ENCODE measurements at regions not wholly inside any gene's neighbourhood (a gene's known extent, or its start where the extent isn't known, plus 50 kb on each side); places are given as distances from the start of the nearest gene placed in this dataset.

GRCh38 chr6:3527651-3527977 lies 70.8 kb upstream of the SLC22A23 start:
- H3K27me3 Mint-ChIP-seq = no peaks in the 10 kb centered on the region
- intact Hi-C loops (cut with DNase I, micrococcal nuclease) = no loop called here
- CTCF ChIA-PET = no interaction called here
- no peak for DNase-seq
- no peaks in the 10 kb centered on the region for H3K36me3 Mint-ChIP-seq (ENCODE audit: low read depth)
- POLR2A ChIA-PET = no interaction called here
- no peaks in the 10 kb centered on the region for H3K9me3 Mint-ChIP-seq (ENCODE audit: low read depth)
- H3K4me3 Mint-ChIP-seq = no peak overlapping the region
- H3K27ac Mint-ChIP-seq = no peak overlapping the region
- H3K4me1 Mint-ChIP-seq = no peaks in the 10 kb centered on the region
- no peak for ATAC-seq

DNA sequence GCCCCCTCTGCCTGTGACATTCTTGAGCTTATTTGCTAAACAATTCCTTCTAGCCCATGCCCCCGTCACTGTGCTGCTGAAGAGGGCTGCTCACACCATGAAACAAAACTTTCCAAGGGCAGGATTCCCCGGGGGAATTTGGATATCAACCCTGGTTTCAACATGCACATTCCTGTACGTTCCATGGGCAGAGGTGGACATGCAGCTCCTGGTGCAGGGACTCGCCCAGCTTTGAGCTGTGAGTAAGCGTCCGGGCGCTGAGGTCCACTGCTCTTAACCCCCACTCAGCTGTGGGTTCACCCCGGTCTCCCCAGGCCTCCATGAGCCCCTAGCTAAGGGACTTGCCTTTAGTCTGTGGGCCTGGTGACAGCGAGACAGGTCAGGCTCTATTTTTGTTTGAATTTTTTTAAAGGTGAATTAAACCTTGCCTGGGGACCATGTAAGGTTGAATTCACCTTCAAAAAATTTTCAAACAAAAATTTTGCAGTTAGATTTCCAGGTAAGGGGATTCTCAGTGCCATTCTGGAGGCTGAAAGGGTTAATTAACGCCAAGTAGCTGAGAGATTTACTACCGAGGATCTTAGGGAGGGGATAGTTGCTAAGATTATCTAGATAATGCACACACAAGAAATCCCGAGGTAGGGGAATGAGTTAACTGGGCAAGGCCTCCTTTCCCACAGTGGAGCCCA lies 70.3 kb upstream of the SLC22A23 start:
- DNase-seq (no peak), ATAC-seq (no peak)
- H3K4me1 Mint-ChIP-seq = no peaks in the 10 kb centered on the region
- no peaks in the 10 kb centered on the region for H3K36me3 Mint-ChIP-seq (ENCODE audit: low read depth)
- H3K4me3 Mint-ChIP-seq = no peak overlapping the region
- H3K27ac Mint-ChIP-seq = no peak overlapping the region
- no peaks in the 10 kb centered on the region for H3K9me3 Mint-ChIP-seq (ENCODE audit: low read depth)
- ChIA-PET CTCF (no interaction called here), POLR2A (no interaction called here)
- intact Hi-C loops (cut with DNase I, micrococcal nuclease) = no loop called here
- no peaks in the 10 kb centered on the region for H3K27me3 Mint-ChIP-seq

DNA sequence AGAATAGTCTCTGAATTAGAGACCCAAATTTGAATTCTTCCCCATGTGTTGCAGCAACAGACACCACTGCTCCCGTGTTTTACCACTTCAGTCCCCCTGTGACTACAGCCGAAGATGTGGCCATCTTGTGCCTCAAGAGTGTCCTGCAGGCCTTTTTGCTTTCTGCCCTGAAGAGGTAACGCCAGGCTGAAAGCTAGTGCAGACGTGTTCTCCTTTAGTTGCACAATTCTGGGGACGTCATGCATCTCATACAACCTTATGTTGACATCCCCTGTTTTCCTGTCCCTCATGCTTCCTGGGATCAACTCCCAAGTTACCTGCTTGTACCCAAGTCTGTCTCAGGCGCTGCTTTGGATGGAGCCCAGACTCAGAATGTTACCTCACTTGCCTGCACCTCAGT lies 69.1 kb upstream of the SLC22A23 start:
- DNase-seq (no peak), ATAC-seq (no peak)
- Mint-ChIP-seq H3K9me3 (ENCODE audit: low read depth) (no peaks in the 10 kb centered on the region), H3K4me3 (no peak overlapping the region), H3K27ac (no peak overlapping the region), H3K27me3 (peaks cover 1% of the 10 kb centered on the region), H3K4me1 (no peaks in the 10 kb centered on the region), H3K36me3 (ENCODE audit: low read depth) (no peaks in the 10 kb centered on the region)
- POLR2A ChIA-PET = no interaction called here
- intact Hi-C loops (cut with DNase I, micrococcal nuclease) = no loop called here
- CTCF ChIA-PET = interaction anchor here (0.7 kb wide), 1 partner anchor 242 kb away, joined by 3 read pairs; no protein-coding TSS in a partner anchor

- DNase-seq (no peak), ATAC-seq (no peak)
- Mint-ChIP-seq H3K9me3 (ENCODE audit: low read depth) (no peaks in the 10 kb centered on the region), H3K27ac (no peak overlapping the region), H3K4me3 (no peak overlapping the region), H3K27me3 (peaks cover 9% of the 10 kb centered on the region), H3K4me1 (no peaks in the 10 kb centered on the region), H3K36me3 (ENCODE audit: low read depth) (no peaks in the 10 kb centered on the region)
- intact Hi-C loops (cut with DNase I, micrococcal nuclease) = no loop called here
- POLR2A ChIA-PET = no interaction called here
- CTCF ChIA-PET = interaction anchor here (1.5 kb wide), 1 partner anchor 245 kb away, joined by 3 read pairs; no protein-coding TSS in a partner anchor
Observed at GRCh38 chr6:3524456-3524855, 67.6 kb upstream of the SLC22A23 start.

- intact Hi-C loops (cut with DNase I, micrococcal nuclease) = no loop called here
- H3K4me3 Mint-ChIP-seq = no peak overlapping the region
- H3K27me3 Mint-ChIP-seq = peaks cover 10% of the 10 kb centered on the region
- no peak overlapping the region for H3K27ac Mint-ChIP-seq
- ATAC-seq (no peak), DNase-seq (no peak)
- H3K4me1 Mint-ChIP-seq = no peaks in the 10 kb centered on the region
- H3K9me3 Mint-ChIP-seq (ENCODE audit: low read depth) = no peaks in the 10 kb centered on the region
- CTCF ChIA-PET = interaction anchor here (1.5 kb wide), 1 partner anchor 244 kb away, joined by 3 read pairs; no protein-coding TSS in a partner anchor
- POLR2A ChIA-PET = no interaction called here
- H3K36me3 Mint-ChIP-seq (ENCODE audit: low read depth) = no peaks in the 10 kb centered on the region
Observed at GRCh38 chr6:3523966-3524365, 67.1 kb upstream of the SLC22A23 start.

DNA sequence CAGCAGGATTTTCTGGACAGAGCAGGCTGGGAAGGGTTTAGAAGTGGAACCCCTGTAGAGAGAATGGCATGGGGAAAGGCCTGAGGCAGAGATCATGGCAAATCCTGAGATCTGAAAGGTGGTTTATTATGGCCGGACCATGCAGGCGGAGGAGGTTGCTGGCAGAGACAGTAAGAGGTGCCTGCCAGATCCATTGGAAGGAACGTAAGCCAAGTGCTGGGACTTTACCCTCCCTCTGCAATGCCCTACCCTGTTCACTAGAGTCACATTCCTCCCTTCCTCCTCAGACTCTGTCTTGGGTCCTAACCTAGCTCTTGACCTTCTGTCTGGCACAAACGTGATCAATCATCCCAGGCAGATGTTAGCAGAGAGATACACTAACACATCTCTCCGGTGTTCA lies 66.4 kb upstream of the SLC22A23 start:
- Mint-ChIP-seq H3K4me3 (no peak overlapping the region), H3K36me3 (ENCODE audit: low read depth) (no peaks in the 10 kb centered on the region), H3K4me1 (no peaks in the 10 kb centered on the region), H3K27me3 (peaks cover 11% of the 10 kb centered on the region), H3K9me3 (ENCODE audit: low read depth) (no peaks in the 10 kb centered on the region), H3K27ac (no peak overlapping the region)
- ChIA-PET POLR2A (no interaction called here), CTCF (interaction anchor here (0.6 kb wide), 1 partner anchor 343 kb away, joined by 3 read pairs; no protein-coding TSS in a partner anchor)
- intact Hi-C loops (cut with DNase I, micrococcal nuclease) = no loop called here
- no peak for DNase-seq
- ATAC-seq = no peak

DNA sequence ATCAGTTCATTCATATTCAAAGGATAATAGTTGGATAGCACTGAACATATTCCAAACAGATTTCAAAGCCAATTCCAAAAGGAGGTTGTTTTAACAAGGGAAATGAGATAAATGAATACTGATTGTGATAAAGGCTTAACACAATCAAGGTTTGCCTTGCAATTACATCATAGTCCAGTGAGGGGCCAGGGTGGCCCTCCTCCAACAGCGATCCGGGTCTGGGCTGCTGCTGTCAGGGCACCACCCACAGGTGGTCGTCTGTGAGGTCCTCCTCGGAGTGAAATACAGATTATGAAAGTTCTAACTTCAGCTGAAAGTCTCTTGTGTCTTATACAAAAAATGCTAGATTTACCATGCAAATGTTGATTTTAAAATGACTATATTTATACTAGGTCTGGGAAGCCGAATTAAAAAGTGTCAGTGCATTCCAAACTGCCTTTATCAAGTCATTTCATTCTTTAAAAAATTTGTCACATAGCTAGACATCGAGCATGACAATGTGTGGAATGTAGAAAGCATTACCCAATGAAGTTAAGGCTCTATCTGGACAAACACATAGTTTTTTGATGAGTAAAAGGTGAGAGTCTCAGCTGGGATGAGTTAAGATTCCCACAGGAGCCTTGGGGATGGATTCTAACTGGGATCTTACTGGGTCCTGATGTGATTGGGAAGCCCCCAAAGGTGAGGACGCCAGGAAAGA lies 65.9 kb upstream of the SLC22A23 start:
- ATAC-seq (no peak), DNase-seq (no peak)
- H3K4me3 Mint-ChIP-seq = no peak overlapping the region
- H3K27ac Mint-ChIP-seq = no peak overlapping the region
- H3K9me3 Mint-ChIP-seq (ENCODE audit: low read depth) = no peaks in the 10 kb centered on the region
- H3K27me3 Mint-ChIP-seq = peaks cover 11% of the 10 kb centered on the region
- H3K4me1 Mint-ChIP-seq = no peaks in the 10 kb centered on the region
- ChIA-PET POLR2A (no interaction called here), CTCF (interaction anchor here (0.6 kb wide), 1 partner anchor 344 kb away, joined by 3 read pairs; no protein-coding TSS in a partner anchor)
- intact Hi-C loops (cut with DNase I, micrococcal nuclease) = no loop called here
- H3K36me3 Mint-ChIP-seq (ENCODE audit: low read depth) = no peaks in the 10 kb centered on the region

DNA sequence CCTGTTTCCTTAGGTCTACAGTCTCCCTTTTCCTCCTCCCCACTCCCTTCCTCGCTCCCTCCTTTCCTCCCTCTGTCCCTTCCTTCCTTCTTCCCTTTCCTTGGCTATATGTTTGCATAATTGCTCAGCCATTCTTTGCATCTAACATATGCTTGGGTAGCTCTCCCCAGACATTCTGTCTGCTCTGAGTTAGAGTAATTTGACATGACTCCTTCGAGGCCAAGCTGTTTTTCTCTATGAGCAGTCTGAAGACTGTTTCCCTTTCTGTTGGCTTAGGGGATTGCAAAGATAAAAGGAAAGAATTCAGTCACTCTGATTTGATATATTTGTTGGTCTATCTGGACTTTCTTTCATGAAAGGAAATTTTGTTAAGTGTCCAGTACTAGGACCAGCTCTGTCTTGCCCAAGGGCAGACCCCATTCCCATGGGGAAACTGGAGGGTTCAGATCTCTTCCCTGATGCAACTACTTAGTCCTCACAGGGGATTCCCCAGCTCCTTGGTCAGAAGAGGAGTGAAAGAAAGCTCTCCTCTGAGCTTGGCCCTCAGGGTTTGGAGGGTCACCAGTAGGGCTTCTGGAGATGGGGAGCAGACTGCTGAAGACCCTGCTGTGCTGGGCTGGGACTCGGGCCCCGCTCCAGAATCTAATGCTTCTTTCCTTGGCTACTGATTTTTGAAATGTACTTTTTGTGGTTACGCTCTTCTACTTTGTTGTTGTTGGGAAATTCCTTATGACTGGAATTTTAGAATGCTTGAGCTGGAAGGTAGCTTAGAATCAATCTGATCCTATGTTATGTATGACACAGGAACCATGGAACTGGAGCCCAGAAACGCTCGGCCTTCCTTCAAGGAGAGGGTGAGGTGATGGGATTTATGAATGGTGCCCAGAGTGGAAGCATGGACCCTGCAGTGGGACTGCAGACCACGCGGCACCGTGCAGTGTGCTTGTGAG lies 63.7 kb upstream of the SLC22A23 start:
- no peak overlapping the region for H3K4me3 Mint-ChIP-seq
- ATAC-seq = no peak
- DNase-seq = no peak
- CTCF ChIA-PET = interaction anchor here (0.7 to 1.2 kb wide), 2 partner anchors 10 to 18 kb away, joined by 3 read pairs; no protein-coding TSS in a partner anchor
- no peak overlapping the region for H3K27ac Mint-ChIP-seq
- H3K9me3 Mint-ChIP-seq (ENCODE audit: low read depth) = no peaks in the 10 kb centered on the region
- peaks cover 11% of the 10 kb centered on the region for H3K27me3 Mint-ChIP-seq
- POLR2A ChIA-PET = no interaction called here
- no peaks in the 10 kb centered on the region for H3K36me3 Mint-ChIP-seq (ENCODE audit: low read depth)
- intact Hi-C loops (cut with DNase I, micrococcal nuclease) = no loop called here
- no peaks in the 10 kb centered on the region for H3K4me1 Mint-ChIP-seq

DNA sequence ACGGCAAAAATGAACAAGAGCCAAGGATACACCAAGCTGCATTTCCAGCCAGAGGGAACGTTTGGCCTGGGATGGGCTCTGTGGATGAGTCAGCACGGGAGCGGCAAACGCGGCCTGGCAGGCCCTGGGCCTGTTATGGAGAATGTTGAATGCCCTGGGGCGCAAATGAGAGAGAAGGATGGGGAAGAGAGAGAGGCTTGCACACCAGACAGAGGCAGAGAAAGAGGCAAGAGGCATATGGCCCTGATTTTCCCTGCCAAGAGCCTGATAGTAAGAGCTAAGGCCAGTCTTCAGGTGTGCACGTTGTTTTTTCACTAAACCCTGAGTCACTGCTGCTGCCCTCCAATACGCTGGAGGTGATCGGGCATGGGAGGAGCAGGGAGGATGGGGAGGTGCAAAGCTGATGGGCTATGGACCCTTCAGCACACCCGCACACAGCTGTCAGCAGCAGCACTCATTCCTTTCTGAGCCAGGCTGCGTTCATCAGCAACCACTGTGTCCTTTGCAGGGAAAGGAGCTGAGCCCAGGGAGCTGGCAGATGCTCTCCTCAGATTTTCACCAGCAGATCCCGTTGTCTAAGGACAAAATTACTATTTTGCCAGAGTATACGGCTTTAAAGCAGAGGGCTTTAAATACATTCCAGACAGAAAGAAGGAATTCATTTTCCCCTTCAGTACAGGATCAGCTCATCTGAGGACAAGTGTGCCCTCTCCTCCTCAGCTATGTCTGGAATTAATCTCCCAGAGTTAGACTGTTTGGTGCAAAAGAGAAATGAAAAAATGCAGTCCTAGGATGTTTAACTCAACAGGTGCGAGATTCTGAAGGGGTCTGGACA lies 61.7 kb upstream of the SLC22A23 start:
- H3K27ac Mint-ChIP-seq = no peak overlapping the region
- ChIA-PET POLR2A (no interaction called here), CTCF (no interaction called here)
- DNase-seq = no peak
- no peaks in the 10 kb centered on the region for H3K4me1 Mint-ChIP-seq
- no peaks in the 10 kb centered on the region for H3K9me3 Mint-ChIP-seq (ENCODE audit: low read depth)
- H3K4me3 Mint-ChIP-seq = no peak overlapping the region
- H3K36me3 Mint-ChIP-seq (ENCODE audit: low read depth) = no peaks in the 10 kb centered on the region
- intact Hi-C loops (cut with DNase I, micrococcal nuclease) = no loop called here
- no peak for ATAC-seq
- H3K27me3 Mint-ChIP-seq = peaks cover 17% of the 10 kb centered on the region

DNA sequence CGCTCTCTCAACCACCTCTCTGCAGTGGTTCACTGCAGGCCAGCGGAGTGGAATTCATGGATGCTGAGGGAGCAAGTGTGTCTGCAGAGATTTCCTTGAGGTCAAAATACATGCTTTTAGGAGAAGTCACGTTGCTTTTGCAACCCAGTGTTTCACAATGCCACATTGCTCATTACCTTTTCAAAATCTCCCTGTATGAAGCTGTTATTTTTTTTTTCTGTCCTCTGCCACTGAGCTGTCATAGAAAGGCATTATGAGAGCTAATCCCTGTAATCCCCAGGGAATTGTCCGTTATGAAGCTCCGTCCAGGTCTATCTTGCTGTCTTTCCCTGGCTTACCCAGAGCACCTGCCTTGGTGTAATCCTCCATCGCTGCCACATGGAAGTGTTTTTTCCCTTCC lies 60.5 kb upstream of the SLC22A23 start:
- H3K27ac Mint-ChIP-seq = no peak overlapping the region
- CTCF ChIA-PET = no interaction called here
- DNase-seq = no peak
- intact Hi-C loops (cut with DNase I, micrococcal nuclease) = no loop called here
- peaks cover 23% of the 10 kb centered on the region for H3K27me3 Mint-ChIP-seq
- no peaks in the 10 kb centered on the region for H3K4me1 Mint-ChIP-seq
- H3K36me3 Mint-ChIP-seq (ENCODE audit: low read depth) = no peaks in the 10 kb centered on the region
- H3K9me3 Mint-ChIP-seq (ENCODE audit: low read depth) = no peaks in the 10 kb centered on the region
- no peak for ATAC-seq
- H3K4me3 Mint-ChIP-seq = no peak overlapping the region
- POLR2A ChIA-PET = no interaction called here

DNA sequence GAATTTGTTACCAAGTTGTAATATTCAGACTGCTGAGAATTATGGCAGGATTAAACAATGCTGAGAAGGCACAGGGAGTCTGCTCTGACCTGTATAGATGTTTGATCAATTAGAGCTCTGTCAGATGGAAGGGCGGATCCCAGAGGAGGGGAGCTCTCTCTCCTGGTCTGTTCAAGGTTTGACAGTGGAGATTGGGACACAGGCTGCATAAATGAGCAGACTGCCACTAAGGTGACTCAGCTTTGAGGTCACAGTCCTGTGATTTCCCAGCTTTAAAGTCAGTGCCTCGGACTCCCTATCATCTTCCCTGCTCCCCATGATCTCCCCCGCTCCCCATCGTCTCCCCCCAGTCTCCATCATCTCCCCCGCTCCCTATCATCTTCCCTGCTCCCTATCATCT lies 59.2 kb upstream of the SLC22A23 start:
- POLR2A ChIA-PET = no interaction called here
- no peaks in the 10 kb centered on the region for H3K4me1 Mint-ChIP-seq
- CTCF ChIA-PET = interaction anchor here (0.9 kb wide), 1 partner anchor 30 kb away, joined by 4 read pairs; no protein-coding TSS in a partner anchor
- H3K36me3 Mint-ChIP-seq (ENCODE audit: low read depth) = no peaks in the 10 kb centered on the region
- intact Hi-C loops (cut with DNase I, micrococcal nuclease) = no loop called here
- no peaks in the 10 kb centered on the region for H3K9me3 Mint-ChIP-seq (ENCODE audit: low read depth)
- DNase-seq (no peak), ATAC-seq (no peak)
- no peak overlapping the region for H3K27ac Mint-ChIP-seq
- H3K4me3 Mint-ChIP-seq = no peak overlapping the region
- peaks cover 24% of the 10 kb centered on the region for H3K27me3 Mint-ChIP-seq

Data from activated CD4-positive, alpha-beta T cell treated with anti-CD3 and anti-CD28 coated beads for 36 hours (primary cell).